ENCODE measurements at regions not wholly inside any gene's neighbourhood (a gene's known extent, or its start where the extent isn't known, plus 50 kb on each side); places are given as distances from the start of the nearest gene placed in this dataset.
A peak's percentile ranks its signal among the peaks of the same experiment; 100 is the strongest.

GRCh38 chr7:130946114-130946513 lies 212.1 kb upstream of the KLF14 start:
- no peak for DNase-seq
- no peak overlapping the region for H3K4me3 ChIP-seq (ENCODE audit: low read length)
- no peak overlapping the region for H2AFZ ChIP-seq (ENCODE audit: low read length)
- TF ChIP-seq, protein P1, sequence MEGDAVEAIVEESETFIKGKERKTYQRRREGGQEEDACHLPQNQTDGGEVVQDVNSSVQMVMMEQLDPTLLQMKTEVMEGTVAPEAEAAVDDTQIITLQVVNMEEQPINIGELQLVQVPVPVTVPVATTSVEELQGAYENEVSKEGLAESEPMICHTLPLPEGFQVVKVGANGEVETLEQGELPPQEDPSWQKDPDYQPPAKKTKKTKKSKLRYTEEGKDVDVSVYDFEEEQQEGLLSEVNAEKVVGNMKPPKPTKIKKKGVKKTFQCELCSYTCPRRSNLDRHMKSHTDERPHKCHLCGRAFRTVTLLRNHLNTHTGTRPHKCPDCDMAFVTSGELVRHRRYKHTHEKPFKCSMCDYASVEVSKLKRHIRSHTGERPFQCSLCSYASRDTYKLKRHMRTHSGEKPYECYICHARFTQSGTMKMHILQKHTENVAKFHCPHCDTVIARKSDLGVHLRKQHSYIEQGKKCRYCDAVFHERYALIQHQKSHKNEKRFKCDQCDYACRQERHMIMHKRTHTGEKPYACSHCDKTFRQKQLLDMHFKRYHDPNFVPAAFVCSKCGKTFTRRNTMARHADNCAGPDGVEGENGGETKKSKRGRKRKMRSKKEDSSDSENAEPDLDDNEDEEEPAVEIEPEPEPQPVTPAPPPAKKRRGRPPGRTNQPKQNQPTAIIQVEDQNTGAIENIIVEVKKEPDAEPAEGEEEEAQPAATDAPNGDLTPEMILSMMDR (IDR thresholded peaks at IDR 0.05; ENCODE audit: low read length) = no peak
- H3K79me2 ChIP-seq (ENCODE audit: low read length) = peaks cover 96% of the 10 kb centered on the region
- H3K4me1 ChIP-seq (ENCODE audit: low read length) = peaks cover 16% of the 10 kb centered on the region
- H3K36me3 ChIP-seq (replicated peaks; ENCODE audit: insufficient read depth, low read length) = no peaks in the 10 kb centered on the region; the same call in none of the 2 replicates
- no peaks in the 10 kb centered on the region for H3K9me2 ChIP-seq (replicated peaks; ENCODE audit: insufficient read depth, low read length)
- no peaks in the 10 kb centered on the region for H3K27me3 ChIP-seq (replicated peaks; ENCODE audit: insufficient read depth, low read length)
- peaks cover 50% of the 10 kb centered on the region for H4K20me1 ChIP-seq (ENCODE audit: insufficient read depth, low read length)
- no peaks in the 10 kb centered on the region; the same call in 1 of the 2 replicates for H3F3A ChIP-seq (ENCODE audit: insufficient read depth, low read length)
- H3K4me2 ChIP-seq (ENCODE audit: low read depth, low read length) = no peak overlapping the region
- no peak overlapping the region for H3K27ac ChIP-seq (ENCODE audit: low read length)
- no peak overlapping the region for H3K9ac ChIP-seq (ENCODE audit: low read length)
- no peaks in the 10 kb centered on the region for H3K9me3 ChIP-seq (replicated peaks; ENCODE audit: insufficient read depth, low read length)

GRCh38 chr7:130947792-130948580 lies 214.0 kb upstream of the KLF14 start:
- Histone ChIP-seq H3K27ac (ENCODE audit: low read length) (no peak overlapping the region), H3K9ac (ENCODE audit: low read length) (no peak overlapping the region), H3K9me3 (replicated peaks; ENCODE audit: insufficient read depth, low read length) (no peaks in the 10 kb centered on the region), H2AFZ (ENCODE audit: low read length) (no peak overlapping the region), H3K36me3 (replicated peaks; ENCODE audit: insufficient read depth, low read length) (peaks cover 2% of the 10 kb centered on the region), H3K27me3 (replicated peaks; ENCODE audit: insufficient read depth, low read length) (no peaks in the 10 kb centered on the region), H3K9me2 (replicated peaks; ENCODE audit: insufficient read depth, low read length) (no peaks in the 10 kb centered on the region), H3K4me1 (ENCODE audit: low read length) (peaks cover 16% of the 10 kb centered on the region), H3F3A (ENCODE audit: insufficient read depth, low read length) (no peaks in the 10 kb centered on the region; the same call in 1 of the 2 replicates), H3K79me2 (ENCODE audit: low read length) (peaks cover 96% of the 10 kb centered on the region), H4K20me1 (ENCODE audit: insufficient read depth, low read length) (peaks cover 67% of the 10 kb centered on the region), H3K4me3 (ENCODE audit: low read length) (no peak overlapping the region), H3K4me2 (ENCODE audit: low read depth, low read length) (no peak overlapping the region; the same call in 1 of the 2 replicates)
- DNase-seq = peak; percentile 39
- TF ChIP-seq EZH2phosphoT487 (IDR thresholded peaks at IDR 0.05; ENCODE audit: low read length) (no peak), EZH2 (optimal IDR thresholded peaks at IDR 0.05; ENCODE audit: low read depth, low read length) (no peak)
- TF ChIP-seq, protein P1 (IDR thresholded peaks at IDR 0.05; ENCODE audit: low read length) = no peak

DNA sequence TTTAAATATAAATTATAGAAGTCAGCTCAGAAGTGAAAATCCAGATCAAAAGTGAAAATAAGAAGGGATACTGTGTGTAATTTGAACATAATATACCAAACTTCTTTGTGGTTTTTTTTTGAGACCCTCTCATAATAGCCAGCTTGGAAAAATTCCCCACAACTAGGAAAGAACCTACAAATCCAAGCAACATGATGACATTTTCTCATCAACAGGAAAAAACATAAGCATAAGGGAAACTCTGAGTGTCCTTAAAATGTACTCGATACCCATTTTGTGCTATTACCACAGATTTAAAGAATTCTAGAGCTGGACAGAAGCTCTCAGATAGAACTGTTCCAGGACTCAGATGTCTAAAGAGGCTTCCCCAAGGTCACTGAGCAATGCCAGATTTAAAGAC lies 214.8 kb upstream of the KLF14 start:
- H3F3A ChIP-seq (ENCODE audit: insufficient read depth, low read length) = no peaks in the 10 kb centered on the region; the same call in 1 of the 2 replicates

More for the DNA sequence above, 214.8 kb upstream of the KLF14 start:
- Histone ChIP-seq H3K9ac (ENCODE audit: low read length) (no peak overlapping the region), H3K4me3 (ENCODE audit: low read length) (no peak overlapping the region), H3K79me2 (ENCODE audit: low read length) (peaks cover 96% of the 10 kb centered on the region), H3K27ac (ENCODE audit: low read length) (no peak overlapping the region), H4K20me1 (ENCODE audit: insufficient read depth, low read length) (peaks cover 63% of the 10 kb centered on the region), H3K9me3 (replicated peaks; ENCODE audit: insufficient read depth, low read length) (no peaks in the 10 kb centered on the region), H3K27me3 (replicated peaks; ENCODE audit: insufficient read depth, low read length) (no peaks in the 10 kb centered on the region), H3K4me1 (ENCODE audit: low read length) (peaks cover 16% of the 10 kb centered on the region), H3K9me2 (replicated peaks; ENCODE audit: insufficient read depth, low read length) (no peaks in the 10 kb centered on the region), H3K4me2 (ENCODE audit: low read depth, low read length) (no peak overlapping the region), H2AFZ (ENCODE audit: low read length) (no peak overlapping the region), H3K36me3 (replicated peaks; ENCODE audit: insufficient read depth, low read length) (peaks cover 2% of the 10 kb centered on the region)
- TF ChIP-seq EZH2phosphoT487 (IDR thresholded peaks at IDR 0.05; ENCODE audit: low read length) (no peak), EZH2 (optimal IDR thresholded peaks at IDR 0.05; ENCODE audit: low read depth, low read length) (no peak)
- TF ChIP-seq, protein P1 (IDR thresholded peaks at IDR 0.05; ENCODE audit: low read length) = no peak
- no peak for DNase-seq
